ENCODE measurements at regions not wholly inside any gene's neighbourhood (a gene's known extent, or its start where the extent isn't known, plus 50 kb on each side); places are given as distances from the start of the nearest gene placed in this dataset.

DNA sequence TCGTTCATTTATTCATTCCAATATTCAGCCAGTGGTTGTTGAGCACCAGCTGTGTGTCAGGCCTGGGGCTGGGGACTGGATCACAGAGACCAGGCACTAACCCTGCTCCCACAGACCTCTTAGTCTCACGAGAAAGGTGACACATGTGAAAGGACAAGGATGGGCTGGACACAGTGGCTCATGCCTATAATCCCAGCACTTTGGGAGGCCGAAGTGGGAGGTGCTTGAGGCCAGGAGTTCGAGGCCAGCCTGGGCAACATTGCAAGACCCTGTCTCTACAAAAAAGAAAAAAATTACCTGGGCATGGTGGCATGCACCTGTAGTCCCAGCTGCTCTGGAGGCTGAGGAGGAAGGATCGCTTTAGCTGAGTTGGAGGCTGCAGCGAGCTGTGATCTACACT, 105.9 kb upstream of the SDK1 start:
- POLR2A ChIA-PET, result no interaction called here
- CTCF ChIA-PET, result no interaction called here
- DNase-seq (ENCODE audit: extremely low spot score), result no peak
- TF ChIP-seq FOXM1 (IDR thresholded peaks at IDR 0.05; ENCODE audit: borderline replicate concordance) (no peak), FOXK2 (IDR thresholded peaks at IDR 0.05) (no peak), TARDBP (IDR thresholded peaks at IDR 0.05) (no peak), NFRKB (IDR thresholded peaks at IDR 0.05) (no peak), HDGF (IDR thresholded peaks at IDR 0.05; ENCODE audit: borderline replicate concordance) (no peak), SP1 (IDR thresholded peaks at IDR 0.05) (no peak), ELF4 (IDR thresholded peaks at IDR 0.05) (no peak), CTBP1 (IDR thresholded peaks at IDR 0.05; ENCODE audit: borderline replicate concordance) (no peak), FOXA1 (IDR thresholded peaks at IDR 0.05) (no peak), LEF1 (IDR thresholded peaks at IDR 0.05; ENCODE audit: borderline replicate concordance) (no peak), ARNT (IDR thresholded peaks at IDR 0.05) (no peak), ZNF384 (IDR thresholded peaks at IDR 0.05) (no peak), BHLHE40 (IDR thresholded peaks at IDR 0.05; ENCODE audit: borderline replicate concordance) (no peak)
- TF ChIP-seq, protein P1, sequence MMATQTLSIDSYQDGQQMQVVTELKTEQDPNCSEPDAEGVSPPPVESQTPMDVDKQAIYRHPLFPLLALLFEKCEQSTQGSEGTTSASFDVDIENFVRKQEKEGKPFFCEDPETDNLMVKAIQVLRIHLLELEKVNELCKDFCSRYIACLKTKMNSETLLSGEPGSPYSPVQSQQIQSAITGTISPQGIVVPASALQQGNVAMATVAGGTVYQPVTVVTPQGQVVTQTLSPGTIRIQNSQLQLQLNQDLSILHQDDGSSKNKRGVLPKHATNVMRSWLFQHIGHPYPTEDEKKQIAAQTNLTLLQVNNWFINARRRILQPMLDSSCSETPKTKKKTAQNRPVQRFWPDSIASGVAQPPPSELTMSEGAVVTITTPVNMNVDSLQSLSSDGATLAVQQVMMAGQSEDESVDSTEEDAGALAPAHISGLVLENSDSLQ (IDR thresholded peaks at IDR 0.05), result no peak

DNA sequence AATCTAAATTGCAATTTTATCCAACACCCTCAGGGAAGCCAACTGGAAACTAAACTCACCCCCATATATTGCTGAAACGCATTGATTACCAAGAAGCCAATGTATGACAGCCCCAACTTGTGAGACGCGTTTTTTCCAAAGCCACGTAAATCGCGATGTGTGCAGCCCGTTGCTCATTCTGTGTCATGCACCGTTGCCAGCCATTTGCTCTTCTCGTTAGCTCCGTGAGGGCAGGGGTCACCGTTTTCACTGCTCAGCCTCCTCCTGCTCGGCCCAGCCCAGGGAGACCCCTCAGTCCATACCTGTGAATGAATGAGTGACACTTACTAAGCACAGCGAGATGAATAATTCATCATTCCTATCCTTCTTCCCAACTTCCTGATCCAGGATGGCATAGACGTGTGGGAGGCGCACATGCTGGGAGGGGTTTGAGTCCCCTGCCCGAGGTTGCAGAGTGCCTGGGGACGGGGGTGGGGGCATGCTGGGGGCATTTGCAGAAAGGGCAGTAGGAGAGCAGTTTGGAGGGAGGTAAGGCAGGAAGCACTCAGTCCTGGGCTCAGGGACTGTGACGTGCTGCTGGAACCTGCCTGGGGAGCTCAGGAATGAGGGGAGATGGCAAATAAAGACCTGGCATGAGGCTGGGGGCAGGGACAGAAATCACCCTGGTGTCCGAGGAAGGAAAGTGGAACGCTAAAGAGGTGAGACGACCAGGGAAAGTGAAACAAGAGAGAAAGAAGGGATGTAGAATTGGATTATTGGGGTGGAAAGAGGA, 104.2 kb upstream of the SDK1 start:
- ChIA-PET CTCF (no interaction called here), POLR2A (no interaction called here)
- TF ChIP-seq ELF4 (IDR thresholded peaks at IDR 0.05), result no peak
- TF ChIP-seq, protein P1 (IDR thresholded peaks at IDR 0.05), result no peak
- no peak for TF ChIP-seq SP1 (IDR thresholded peaks at IDR 0.05)
- no peak for TF ChIP-seq L3MBTL2 (conservative IDR thresholded peaks at IDR 0.05)
- TF ChIP-seq FOXK2 (IDR thresholded peaks at IDR 0.05), result no peak
- no peak for TF ChIP-seq TARDBP (IDR thresholded peaks at IDR 0.05)
- TF ChIP-seq BHLHE40 (IDR thresholded peaks at IDR 0.05; ENCODE audit: borderline replicate concordance), result no peak
- TF ChIP-seq CTBP1 (IDR thresholded peaks at IDR 0.05; ENCODE audit: borderline replicate concordance), result no peak
- no peak for TF ChIP-seq ARNT (IDR thresholded peaks at IDR 0.05)
- TF ChIP-seq FOXA1 (IDR thresholded peaks at IDR 0.05), result no peak
- no peak for TF ChIP-seq LEF1 (IDR thresholded peaks at IDR 0.05; ENCODE audit: borderline replicate concordance)
- TF ChIP-seq SUZ12 (IDR thresholded peaks at IDR 0.05), result no peak
- no peak for DNase-seq (ENCODE audit: extremely low spot score)

DNA sequence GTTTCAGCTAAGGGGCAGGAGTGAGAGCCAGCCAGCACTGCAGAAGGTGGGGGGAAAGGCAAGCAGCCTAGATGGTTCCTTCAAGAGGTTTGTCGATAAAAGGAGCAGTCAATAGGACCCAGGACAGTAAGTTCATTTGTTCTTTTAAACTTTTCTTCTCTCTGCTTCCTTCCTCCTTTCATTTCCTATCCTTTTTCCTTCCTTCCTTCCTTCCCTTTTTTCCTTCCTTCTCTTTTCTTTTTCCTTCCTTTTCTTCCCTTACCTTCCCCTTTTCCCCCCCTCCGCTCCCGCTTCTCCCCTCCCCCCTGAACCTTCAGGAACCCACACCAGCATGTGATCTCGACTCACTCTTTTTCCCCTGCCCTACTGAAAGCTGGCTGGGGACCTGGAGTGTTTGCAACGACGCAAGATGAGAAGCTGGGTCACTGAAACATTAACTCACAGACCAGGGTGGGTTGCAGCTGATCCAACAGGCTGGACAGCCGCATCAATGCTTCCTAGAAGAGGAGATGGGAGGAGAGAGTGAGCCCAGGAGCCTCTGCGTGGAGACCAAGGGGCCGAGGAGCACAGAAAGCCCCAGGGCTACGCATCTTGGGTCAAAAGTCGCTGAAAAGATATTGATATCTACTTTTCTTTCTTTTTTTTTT, 103.4 kb upstream of the SDK1 start:
- no peak for DNase-seq (ENCODE audit: extremely low spot score)
- no peak for TF ChIP-seq ARNT (IDR thresholded peaks at IDR 0.05)
- TF ChIP-seq TARDBP (IDR thresholded peaks at IDR 0.05), result no peak
- no peak for TF ChIP-seq ELF4 (IDR thresholded peaks at IDR 0.05)
- no peak for TF ChIP-seq SUZ12 (IDR thresholded peaks at IDR 0.05)
- no peak for TF ChIP-seq FOXM1 (IDR thresholded peaks at IDR 0.05; ENCODE audit: borderline replicate concordance)
- TF ChIP-seq FOXA1 (IDR thresholded peaks at IDR 0.05), result no peak
- no peak for TF ChIP-seq FOXK2 (IDR thresholded peaks at IDR 0.05)
- no peak for TF ChIP-seq NFRKB (IDR thresholded peaks at IDR 0.05)
- no peak for TF ChIP-seq SP1 (IDR thresholded peaks at IDR 0.05)
- no peak for TF ChIP-seq BHLHE40 (IDR thresholded peaks at IDR 0.05; ENCODE audit: borderline replicate concordance)
- no peak for TF ChIP-seq ZNF384 (IDR thresholded peaks at IDR 0.05)
- TF ChIP-seq L3MBTL2 (conservative IDR thresholded peaks at IDR 0.05), result no peak
- no peak for TF ChIP-seq CTBP1 (IDR thresholded peaks at IDR 0.05; ENCODE audit: borderline replicate concordance)
- TF ChIP-seq HDGF (IDR thresholded peaks at IDR 0.05; ENCODE audit: borderline replicate concordance), result no peak
- TF ChIP-seq LEF1 (IDR thresholded peaks at IDR 0.05; ENCODE audit: borderline replicate concordance), result no peak
- TF ChIP-seq, protein P1 (IDR thresholded peaks at IDR 0.05), result no peak
- CTCF ChIA-PET, result no interaction called here
- POLR2A ChIA-PET, result no interaction called here

DNA sequence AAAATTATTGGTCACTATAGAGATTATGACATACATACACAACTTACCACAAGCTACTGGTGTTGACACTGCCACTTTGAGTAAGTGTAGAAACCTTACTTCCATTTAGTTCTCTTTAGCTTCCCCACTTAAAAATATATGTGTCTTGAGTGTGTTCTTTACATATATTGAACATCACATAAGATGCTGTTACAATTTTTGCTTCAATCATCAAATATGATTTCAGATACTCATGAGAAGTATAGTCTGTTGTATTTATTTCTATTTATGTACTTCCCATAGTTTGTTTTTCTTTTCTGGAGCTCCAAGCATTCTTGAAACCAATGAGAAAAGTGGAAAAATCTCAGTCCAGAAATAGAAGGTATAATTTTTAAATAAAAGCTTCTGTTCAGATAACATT, 102.7 kb upstream of the SDK1 start:
- ChIA-PET POLR2A (no interaction called here), CTCF (interaction anchor here (0.6 kb wide), 1 partner anchor 730 kb away, joined by 3 read pairs; no protein-coding TSS in a partner anchor)
- no peak for TF ChIP-seq L3MBTL2 (conservative IDR thresholded peaks at IDR 0.05)
- no peak for TF ChIP-seq SP1 (IDR thresholded peaks at IDR 0.05)
- no peak for DNase-seq (ENCODE audit: extremely low spot score)

DNA sequence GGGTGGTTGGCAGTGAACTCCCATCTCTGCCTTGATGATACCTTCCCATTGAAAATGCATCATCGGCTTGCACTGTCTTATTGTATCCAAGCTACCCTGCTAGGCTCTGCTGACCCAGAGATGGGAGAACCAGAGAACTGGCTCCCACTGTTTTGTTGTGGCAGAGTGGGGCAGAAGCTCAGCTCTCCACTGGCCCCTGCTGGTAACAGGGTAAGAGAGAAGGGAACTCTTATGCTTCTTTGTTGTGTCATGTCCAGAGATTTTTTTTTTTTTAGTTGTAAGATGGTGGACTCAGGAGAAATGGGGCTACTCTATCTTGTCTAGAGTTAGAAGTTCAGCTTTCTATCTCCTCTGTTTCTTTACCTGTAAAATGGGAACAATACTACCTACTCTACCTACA, 100.5 kb upstream of the SDK1 start:
- DNase-seq (ENCODE audit: extremely low spot score), result peak; percentile 58
- TF ChIP-seq ZNF384 (IDR thresholded peaks at IDR 0.05) (peak; percentile 68), TARDBP (IDR thresholded peaks at IDR 0.05) (no peak)
- ChIA-PET POLR2A (no interaction called here), CTCF (interaction anchor here (0.6 to 1.6 kb wide), 4 partner anchors 17 to 409 kb away, joined by 3 to 4 read pairs (median 3); no protein-coding TSS in a partner anchor)

DNA sequence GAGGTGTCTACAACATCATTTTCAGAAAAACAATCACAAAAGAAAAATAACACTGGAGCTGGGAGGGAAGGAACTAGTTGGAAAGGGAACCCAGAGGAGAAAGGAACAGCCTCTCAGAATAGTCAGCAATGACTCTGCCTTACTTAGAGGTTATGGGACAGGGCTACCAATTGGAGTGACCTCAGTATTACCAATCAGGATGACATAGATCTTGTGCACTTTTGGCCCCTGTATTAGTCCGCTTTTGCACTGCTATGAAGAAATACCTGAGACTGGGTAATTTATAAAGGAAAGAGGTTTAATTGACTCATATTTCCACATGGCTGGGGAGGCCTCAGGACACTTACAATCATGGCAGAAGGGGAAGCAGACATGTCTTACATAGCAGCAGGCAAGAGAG, 99.7 kb upstream of the SDK1 start:
- DNase-seq (ENCODE audit: extremely low spot score), result no peak
- ChIA-PET CTCF (interaction anchor here (1.6 kb wide), 1 partner anchor 18 kb away, joined by 3 read pairs; no protein-coding TSS in a partner anchor), POLR2A (no interaction called here)
- TF ChIP-seq BHLHE40 (IDR thresholded peaks at IDR 0.05; ENCODE audit: borderline replicate concordance) (no peak), FOXK2 (IDR thresholded peaks at IDR 0.05) (no peak), TARDBP (IDR thresholded peaks at IDR 0.05) (no peak), FOXA1 (IDR thresholded peaks at IDR 0.05) (no peak), FOXM1 (IDR thresholded peaks at IDR 0.05; ENCODE audit: borderline replicate concordance) (no peak), LEF1 (IDR thresholded peaks at IDR 0.05; ENCODE audit: borderline replicate concordance) (no peak), L3MBTL2 (conservative IDR thresholded peaks at IDR 0.05) (no peak), HDGF (IDR thresholded peaks at IDR 0.05; ENCODE audit: borderline replicate concordance) (no peak), SP1 (IDR thresholded peaks at IDR 0.05) (no peak), ZNF384 (IDR thresholded peaks at IDR 0.05) (no peak), ARNT (IDR thresholded peaks at IDR 0.05) (no peak), NFRKB (IDR thresholded peaks at IDR 0.05) (no peak), CTBP1 (IDR thresholded peaks at IDR 0.05; ENCODE audit: borderline replicate concordance) (no peak), ELF4 (IDR thresholded peaks at IDR 0.05) (no peak), SUZ12 (IDR thresholded peaks at IDR 0.05) (no peak)
- TF ChIP-seq, protein P1 (IDR thresholded peaks at IDR 0.05), result no peak

Data from HEK293T (cell line).